SK-N-SH treated with all-trans-retinoic acid at 6 μM for 48 hours (cell line): ENCODE measurements at regions not wholly inside any gene's neighbourhood (a gene's known extent, or its start where the extent isn't known, plus 50 kb on each side); places are given as distances from the start of the nearest gene placed in this dataset.

Experiments
- ESRRG ChIP-seq: fragments of 250-450 bp; sonication (Bioruptor Pico); IDR thresholded peaks from 2 replicates; pipeline ENCODE4 v1.6.1; 2021; ENCODE audit warnings: mild to moderate bottlenecking
- TCF4 ChIP-seq: fragments of 250-450 bp; sonication (Bioruptor Pico); IDR thresholded peaks from 2 replicates; pipeline ENCODE4 v1.8.0; 2021; ENCODE audit warnings: mild to moderate bottlenecking, moderate library complexity, borderline replicate concordance
- ZC3H10 ChIP-seq: fragments of 250-450 bp; sonication (Bioruptor Pico); IDR thresholded peaks from 2 replicates; pipeline ENCODE4 v1.5.1; 2021; ENCODE audit warnings: mild to moderate bottlenecking, moderate library complexity
- ZFP3 ChIP-seq: fragments of 250-450 bp; sonication (Bioruptor Pico); IDR thresholded peaks from 2 replicates; pipeline ENCODE4 v1.5.0; 2020; ENCODE audit warnings: mild to moderate bottlenecking, moderate library complexity
- TF ChIP-seq, protein P1 (sequence below): fragments of 250-450 bp; sonication (Bioruptor Pico); IDR thresholded peaks from 2 replicates; pipeline ENCODE4 v1.5.1; 2020; ENCODE audit warnings: low read depth, mild to moderate bottlenecking, moderate library complexity
- TF ChIP-seq, protein P2 (sequence below): fragments of 250-450 bp; sonication (Bioruptor Pico); IDR thresholded peaks from 2 replicates; pipeline ENCODE4 v1.5.1; 2021; ENCODE audit warnings: mild to moderate bottlenecking, moderate library complexity

DNA sequence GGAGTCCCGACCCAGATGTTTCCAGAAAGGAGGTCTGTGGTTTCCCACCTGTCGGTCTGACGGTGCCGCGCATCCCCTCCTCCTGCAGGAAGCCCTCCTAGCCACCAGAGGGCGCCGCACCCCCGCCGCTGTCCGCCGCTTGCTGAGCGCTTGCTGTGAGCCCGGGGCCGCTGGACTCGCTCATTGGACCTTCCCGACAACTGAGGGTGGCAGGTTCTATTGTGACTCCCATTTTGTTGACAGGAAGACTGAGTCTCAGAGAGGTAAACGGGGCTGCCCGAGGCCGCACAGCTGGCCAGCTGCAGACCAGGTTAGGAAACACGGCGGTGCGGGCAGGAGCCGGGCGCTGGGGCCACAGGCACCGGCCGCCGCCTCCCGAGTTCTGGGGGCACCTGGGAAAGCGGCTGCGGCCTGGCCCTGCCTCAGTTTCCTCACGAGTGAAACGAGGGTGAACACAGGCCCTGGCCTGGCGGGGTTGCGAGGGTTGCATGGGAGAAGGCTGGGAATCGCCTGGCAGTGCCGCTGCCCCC lies 191.1 kb upstream of the CIBAR2 start:
- no peak for TF ChIP-seq TCF4 (CRISPR knock-in tag)
- no peak for TF ChIP-seq ESRRG
- TF ChIP-seq, protein P1, sequence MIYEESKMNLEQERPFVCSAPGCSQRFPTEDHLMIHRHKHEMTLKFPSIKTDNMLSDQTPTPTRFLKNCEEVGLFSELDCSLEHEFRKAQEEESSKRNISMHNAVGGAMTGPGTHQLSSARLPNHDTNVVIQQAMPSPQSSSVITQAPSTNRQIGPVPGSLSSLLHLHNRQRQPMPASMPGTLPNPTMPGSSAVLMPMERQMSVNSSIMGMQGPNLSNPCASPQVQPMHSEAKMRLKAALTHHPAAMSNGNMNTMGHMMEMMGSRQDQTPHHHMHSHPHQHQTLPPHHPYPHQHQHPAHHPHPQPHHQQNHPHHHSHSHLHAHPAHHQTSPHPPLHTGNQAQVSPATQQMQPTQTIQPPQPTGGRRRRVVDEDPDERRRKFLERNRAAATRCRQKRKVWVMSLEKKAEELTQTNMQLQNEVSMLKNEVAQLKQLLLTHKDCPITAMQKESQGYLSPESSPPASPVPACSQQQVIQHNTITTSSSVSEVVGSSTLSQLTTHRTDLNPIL, result no peak
- TF ChIP-seq, protein P2, sequence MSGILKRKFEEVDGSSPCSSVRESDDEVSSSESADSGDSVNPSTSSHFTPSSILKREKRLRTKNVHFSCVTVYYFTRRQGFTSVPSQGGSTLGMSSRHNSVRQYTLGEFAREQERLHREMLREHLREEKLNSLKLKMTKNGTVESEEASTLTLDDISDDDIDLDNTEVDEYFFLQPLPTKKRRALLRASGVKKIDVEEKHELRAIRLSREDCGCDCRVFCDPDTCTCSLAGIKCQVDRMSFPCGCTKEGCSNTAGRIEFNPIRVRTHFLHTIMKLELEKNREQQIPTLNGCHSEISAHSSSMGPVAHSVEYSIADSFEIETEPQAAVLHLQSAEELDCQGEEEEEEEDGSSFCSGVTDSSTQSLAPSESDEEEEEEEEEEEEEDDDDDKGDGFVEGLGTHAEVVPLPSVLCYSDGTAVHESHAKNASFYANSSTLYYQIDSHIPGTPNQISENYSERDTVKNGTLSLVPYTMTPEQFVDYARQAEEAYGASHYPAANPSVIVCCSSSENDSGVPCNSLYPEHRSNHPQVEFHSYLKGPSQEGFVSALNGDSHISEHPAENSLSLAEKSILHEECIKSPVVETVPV (CRISPR knock-in tag), result no peak
- no peak for TF ChIP-seq ZFP3 (CRISPR knock-in tag)
- no peak for TF ChIP-seq ZC3H10 (CRISPR knock-in tag)
